Immature natural killer cell (primary cell): ENCODE measurements at regions not wholly inside any gene's neighbourhood (a gene's known extent, or its start where the extent isn't known, plus 50 kb on each side); places are given as distances from the start of the nearest gene placed in this dataset.
A peak's percentile ranks its signal among the peaks of the same experiment; 100 is the strongest.

Experiments used
- DNase-seq, 3 donors: peaks; one replicate each; pipeline ENCODE4 v3.0.0; 2022; ENCODE audit warnings: mixed read lengths in 1 of 3
- H3K27ac Mint-ChIP-seq, 6 donors: one replicate each; pipeline ENCODE4 v1.8.0; 2020; ENCODE audit warnings: mixed read lengths in 6 of 6, mild to moderate bottlenecking in 5 of 6, inconsistent platforms in 4 of 6, moderate library complexity in 3 of 6
- H3K27me3 Mint-ChIP-seq, 3 donors: one replicate each; pipeline ENCODE4 v1.8.0; 2020 to 2021; ENCODE audit warnings: low read depth in 3 of 3, mild to moderate bottlenecking in 3 of 3, mixed read lengths in 3 of 3, moderate library complexity in 3 of 3, inconsistent platforms in 1 of 3
- H3K36me3 Mint-ChIP-seq, 3 donors: one replicate each; pipeline ENCODE4 v1.8.0; 2020; ENCODE audit warnings: mixed read lengths in 3 of 3, inconsistent platforms in 2 of 3, mild to moderate bottlenecking in 2 of 3
- H3K4me1 Mint-ChIP-seq, 2 donors: one replicate each; pipeline ENCODE4 v1.8.0; 2020; ENCODE audit warnings: inconsistent platforms in 2 of 2, mild to moderate bottlenecking in 2 of 2, mixed read lengths in 2 of 2, moderate library complexity in 1 of 2
- H3K4me3 Mint-ChIP-seq, 5 donors: one replicate each; pipeline ENCODE4 v1.8.0; 2020; ENCODE audit warnings: mild to moderate bottlenecking in 5 of 5, mixed read lengths in 5 of 5, inconsistent platforms in 3 of 5, moderate library complexity in 3 of 5
- H3K9me3 Mint-ChIP-seq, 6 donors: one replicate each; pipeline ENCODE4 v1.8.0; 2020; ENCODE audit warnings: mild to moderate bottlenecking in 6 of 6, mixed read lengths in 6 of 6, inconsistent platforms in 4 of 6, moderate library complexity in 3 of 6

- Mint-ChIP-seq H3K36me3 (peaks cover 1 to 5% (median 2%) of the 10 kb centered on the region in 3 donors), H3K27me3 (peaks cover 0 to 2% (median 0%) of the 10 kb centered on the region in 3 donors), H3K4me1 (no peaks in the 10 kb centered on the region), H3K27ac (no peak overlapping the region), H3K4me3 (no peak overlapping the region), H3K9me3 (peaks cover 0 to 12% (median 6%) of the 10 kb centered on the region in 6 donors)
- no peak for DNase-seq
Observed at GRCh38 chr9:99677281-99677680, 144.4 kb upstream of the NR4A3 start.

DNA sequence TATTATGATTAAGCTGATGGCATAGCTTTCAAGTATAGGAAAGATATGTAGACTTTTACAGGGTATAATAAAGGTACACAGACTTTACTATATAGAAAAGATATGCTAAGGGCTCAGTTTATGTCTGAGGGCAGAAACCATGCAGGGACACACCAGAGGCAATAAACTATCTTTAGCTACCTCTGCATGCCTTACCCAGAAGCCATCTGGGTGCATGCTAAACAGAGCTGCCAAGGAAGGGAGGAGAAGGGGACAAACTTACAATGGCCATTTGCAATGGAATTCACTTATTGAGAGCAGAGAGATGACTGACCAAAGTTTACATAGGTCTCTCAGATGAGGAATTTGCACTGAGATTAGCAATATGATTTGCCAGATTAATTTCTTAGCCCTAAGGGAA, 143.1 kb upstream of the NR4A3 start:
- H3K27ac Mint-ChIP-seq: no peak overlapping the region
- H3K36me3 Mint-ChIP-seq: peaks cover 5 to 9% (median 7%) of the 10 kb centered on the region in 3 donors
- peaks cover 0 to 2% (median 0%) of the 10 kb centered on the region in 3 donors for H3K27me3 Mint-ChIP-seq
- H3K4me3 Mint-ChIP-seq: no peak overlapping the region
- DNase-seq: no peak
- no peaks in the 10 kb centered on the region for H3K4me1 Mint-ChIP-seq
- peaks cover 0 to 16% (median 6%) of the 10 kb centered on the region in 6 donors for H3K9me3 Mint-ChIP-seq

GRCh38 chr9:99680191-99680590, 141.5 kb upstream of the NR4A3 start:
- H3K36me3 Mint-ChIP-seq: peaks cover 5 to 7% (median 6%) of the 10 kb centered on the region in 3 donors

DNA sequence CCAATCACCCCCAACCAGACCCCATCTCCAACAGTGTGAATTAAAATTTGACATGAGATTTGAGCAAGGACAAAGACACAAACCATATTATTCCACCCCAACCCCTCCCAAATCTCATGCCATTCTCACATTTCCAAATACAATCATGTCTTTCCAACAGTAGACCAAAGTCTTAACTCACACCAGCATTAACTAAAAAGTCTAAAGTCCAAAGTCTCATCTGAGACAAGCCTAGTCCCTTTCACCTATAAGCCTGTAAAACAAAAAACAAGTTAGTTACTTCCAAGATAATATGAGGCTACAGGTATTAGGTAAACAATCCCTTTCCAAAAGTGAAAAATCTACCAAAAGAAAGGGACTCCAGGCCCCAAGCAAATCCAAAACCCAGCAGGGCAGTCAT, 140.6 kb upstream of the NR4A3 start:
- peaks cover 5 to 7% (median 6%) of the 10 kb centered on the region in 3 donors for H3K36me3 Mint-ChIP-seq
- H3K4me1 Mint-ChIP-seq: no peaks in the 10 kb centered on the region
- H3K27me3 Mint-ChIP-seq: peaks cover 0 to 2% (median under 1%) of the 10 kb centered on the region in 3 donors

More at GRCh38 chr9:99680191-99680590, 141.5 kb upstream of the NR4A3 start:
- Mint-ChIP-seq H3K9me3 (peaks cover 0 to 16% (median 4%) of the 10 kb centered on the region in 6 donors), H3K27ac (no peak overlapping the region), H3K4me1 (no peaks in the 10 kb centered on the region), H3K4me3 (no peak overlapping the region), H3K27me3 (peaks cover 0 to 2% (median 0%) of the 10 kb centered on the region in 3 donors)
- DNase-seq: no peak

DNA sequence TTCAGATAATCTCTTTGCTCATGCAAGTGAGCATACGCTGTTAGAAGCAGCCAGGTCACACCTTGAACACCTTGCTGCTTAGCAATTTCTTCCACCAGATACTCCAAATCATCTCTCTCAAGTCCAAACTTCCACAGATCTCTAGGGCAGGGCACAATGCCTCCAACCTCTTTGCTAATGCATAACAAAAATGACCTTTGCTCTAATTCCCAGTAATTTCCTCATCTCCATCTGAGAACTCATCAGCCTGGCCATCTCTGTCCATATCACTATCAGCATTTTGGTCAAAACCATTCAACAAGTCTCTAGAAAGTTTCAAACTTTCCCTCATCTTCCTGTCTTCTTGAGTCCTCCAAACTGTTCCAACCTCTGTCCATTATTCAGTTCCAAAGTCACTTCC, 139.3 kb upstream of the NR4A3 start:
- Mint-ChIP-seq H3K27me3 (peaks cover 0 to 7% (median 3%) of the 10 kb centered on the region in 3 donors), H3K9me3 (peaks cover 0 to 6% (median under 1%) of the 10 kb centered on the region in 6 donors), H3K27ac (no peak overlapping the region), H3K36me3 (peaks cover 5 to 7% (median 6%) of the 10 kb centered on the region in 3 donors), H3K4me3 (no peak overlapping the region), H3K4me1 (no peaks in the 10 kb centered on the region)
- no peak for DNase-seq

More for the DNA sequence above, 140.6 kb upstream of the NR4A3 start:
- Mint-ChIP-seq H3K4me3 (no peak overlapping the region), H3K27ac (no peak overlapping the region), H3K9me3 (peaks cover 0 to 10% (median 2%) of the 10 kb centered on the region in 6 donors)
- DNase-seq: no peak

DNA sequence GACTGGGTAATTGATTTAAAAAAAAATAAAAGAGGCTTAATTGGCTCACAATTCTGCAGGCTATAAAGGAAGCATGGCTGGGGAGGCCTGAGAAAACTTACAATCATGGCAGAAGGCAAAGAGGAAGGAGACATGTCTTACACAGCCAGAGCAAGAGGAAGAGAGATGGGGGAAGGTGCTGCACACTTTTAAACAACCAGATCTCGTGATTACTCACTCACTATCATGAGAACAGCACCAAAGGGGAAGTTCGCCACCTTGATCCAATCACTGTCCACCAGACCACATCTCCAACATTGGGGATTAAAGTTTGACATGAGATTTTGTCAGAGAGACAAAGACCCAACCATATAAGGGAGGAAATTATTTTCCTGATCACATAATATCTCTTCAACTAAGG, 138.8 kb upstream of the NR4A3 start:
- Mint-ChIP-seq H3K4me1 (no peaks in the 10 kb centered on the region), H3K9me3 (peaks cover 0 to 6% (median under 1%) of the 10 kb centered on the region in 6 donors), H3K36me3 (peaks cover 5 to 7% (median 6%) of the 10 kb centered on the region in 3 donors), H3K4me3 (no peak overlapping the region), H3K27ac (no peak overlapping the region), H3K27me3 (peaks cover 0 to 7% (median 3%) of the 10 kb centered on the region in 3 donors)
- DNase-seq: no peak

DNA sequence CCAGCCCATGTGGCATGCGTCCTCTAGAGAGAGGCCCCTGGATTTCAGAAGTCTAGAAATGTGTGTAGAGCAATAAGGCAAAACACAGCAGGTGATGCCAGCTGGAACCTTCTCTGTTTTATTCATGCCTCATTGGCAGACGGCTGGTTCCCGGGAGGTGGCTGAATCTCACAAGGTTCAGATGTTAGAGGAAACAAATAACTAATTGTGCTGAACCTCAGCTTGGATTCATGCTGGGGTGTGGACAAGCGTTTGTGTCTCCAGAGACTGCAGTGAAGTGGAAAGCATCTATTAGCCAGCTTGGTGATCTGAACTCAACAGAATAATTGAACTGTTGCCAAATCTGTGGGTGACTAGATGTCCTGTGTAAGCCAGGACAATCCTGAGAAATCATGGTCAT, 131.1 kb upstream of the NR4A3 start:
- Mint-ChIP-seq H3K9me3 (no peaks in the 10 kb centered on the region), H3K36me3 (no peaks in the 10 kb centered on the region), H3K27me3 (peaks cover 0 to 18% (median 3%) of the 10 kb centered on the region in 3 donors), H3K27ac (no peak overlapping the region), H3K4me3 (no peak overlapping the region), H3K4me1 (no peaks in the 10 kb centered on the region)
- DNase-seq: no peak

DNA sequence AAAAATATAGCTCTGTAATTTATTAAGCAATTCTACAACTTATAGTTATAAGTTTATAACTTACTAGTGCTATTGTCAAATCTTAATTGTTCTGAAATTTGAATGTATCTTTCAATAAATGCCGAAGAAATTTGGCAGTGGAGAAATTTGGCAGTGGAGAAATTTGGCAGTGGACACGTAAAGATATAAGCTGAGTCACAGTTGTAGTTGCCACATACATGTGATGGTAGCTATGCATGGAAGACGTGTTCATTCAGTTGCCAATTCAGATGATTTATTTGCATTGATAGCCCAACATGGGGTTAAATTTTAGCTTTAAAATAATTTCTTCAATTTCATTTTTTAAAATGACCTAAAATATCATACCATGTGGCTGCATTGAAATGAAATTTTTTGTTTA, 127.8 kb upstream of the NR4A3 start:
- Mint-ChIP-seq H3K27me3 (peaks cover 0 to 7% (median 0%) of the 10 kb centered on the region in 3 donors), H3K36me3 (no peaks in the 10 kb centered on the region), H3K9me3 (no peaks in the 10 kb centered on the region), H3K4me3 (no peak overlapping the region), H3K4me1 (no peaks in the 10 kb centered on the region), H3K27ac (no peak overlapping the region)
- no peak for DNase-seq

DNA sequence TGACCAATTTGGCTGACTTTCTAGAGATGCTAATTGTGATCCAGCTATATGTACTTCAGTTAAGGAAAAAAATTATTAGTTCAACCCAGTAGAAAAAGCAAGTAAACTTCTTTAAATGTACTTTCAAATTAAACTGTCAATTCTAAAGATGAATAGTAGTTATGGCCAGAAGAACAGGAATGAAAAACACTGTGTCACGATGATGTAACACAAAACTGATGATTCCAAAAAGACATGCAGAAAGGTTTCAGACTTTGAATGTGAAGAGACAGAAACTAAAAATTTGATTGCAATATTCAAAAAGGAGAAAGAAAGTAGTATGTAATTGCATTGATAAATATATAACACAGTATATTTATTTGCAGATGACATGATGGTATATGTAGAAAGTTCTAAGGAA, 127.3 kb upstream of the NR4A3 start:
- DNase-seq: no peak
- Mint-ChIP-seq H3K27ac (no peak overlapping the region), H3K36me3 (no peaks in the 10 kb centered on the region), H3K4me1 (no peaks in the 10 kb centered on the region), H3K27me3 (peaks cover 0 to 7% (median 0%) of the 10 kb centered on the region in 3 donors), H3K9me3 (no peaks in the 10 kb centered on the region), H3K4me3 (no peak overlapping the region)

DNA sequence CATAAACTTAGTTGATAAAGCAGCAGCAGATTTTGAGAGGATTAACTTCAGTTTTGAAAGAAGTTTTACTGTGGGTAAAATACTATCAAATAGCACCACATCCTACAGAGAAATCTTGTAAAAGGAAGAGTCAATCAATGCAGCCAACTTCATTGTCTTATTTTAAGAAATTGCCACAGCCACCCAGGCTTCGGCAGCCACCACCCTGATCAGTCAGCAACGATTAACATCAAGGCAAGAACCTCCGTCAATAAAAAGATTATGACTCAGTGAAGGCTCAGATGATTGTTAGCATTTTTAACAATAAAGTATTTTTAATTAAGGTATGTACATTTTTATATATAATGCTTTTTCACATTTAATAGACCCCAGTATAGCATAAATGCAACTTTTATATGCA, 122.3 kb upstream of the NR4A3 start:
- Mint-ChIP-seq H3K27ac (no peak overlapping the region), H3K4me3 (no peak overlapping the region), H3K36me3 (no peaks in the 10 kb centered on the region), H3K27me3 (peaks cover 2 to 4% (median 3%) of the 10 kb centered on the region in 3 donors), H3K9me3 (no peaks in the 10 kb centered on the region), H3K4me1 (no peaks in the 10 kb centered on the region)
- no peak for DNase-seq

GRCh38 chr9:99712214-99712613, 109.5 kb upstream of the NR4A3 start:
- peaks cover 0 to 4% (median 0%) of the 10 kb centered on the region in 3 donors for H3K36me3 Mint-ChIP-seq
- H3K4me3 Mint-ChIP-seq: no peak overlapping the region
- H3K4me1 Mint-ChIP-seq: no peaks in the 10 kb centered on the region
- DNase-seq: no peak
- H3K9me3 Mint-ChIP-seq: peaks cover 0 to 2% (median 0%) of the 10 kb centered on the region in 6 donors
- H3K27ac Mint-ChIP-seq: no peak overlapping the region
- peaks cover 0 to 1% (median 0%) of the 10 kb centered on the region in 3 donors for H3K27me3 Mint-ChIP-seq

DNA sequence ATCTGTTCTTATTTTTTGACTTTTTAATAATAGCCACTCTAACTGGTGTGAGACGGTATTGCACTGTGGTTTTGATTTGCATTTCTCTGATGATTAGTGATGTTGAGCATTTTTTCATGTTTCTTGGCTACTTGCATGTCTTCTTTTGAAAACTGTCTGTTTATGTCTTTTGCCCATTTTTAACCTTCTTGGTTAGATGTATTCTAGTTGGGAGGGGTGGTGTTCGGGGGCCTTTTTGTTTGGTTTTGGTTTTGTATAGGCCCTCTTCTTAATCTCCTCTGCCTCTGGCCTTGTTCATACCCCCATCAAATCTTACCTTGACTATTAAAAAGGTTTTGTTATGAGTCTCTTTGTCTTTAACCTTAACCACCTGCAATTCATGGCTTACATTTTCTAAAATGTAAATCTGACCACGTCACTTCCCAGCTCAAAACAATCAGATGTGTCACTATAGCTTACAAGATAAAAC, 107.8 kb upstream of the NR4A3 start:
- Mint-ChIP-seq H3K4me1 (no peaks in the 10 kb centered on the region), H3K27me3 (peaks cover 0 to 1% (median 0%) of the 10 kb centered on the region in 3 donors), H3K27ac (no peak overlapping the region), H3K9me3 (peaks cover 0 to 2% (median 0%) of the 10 kb centered on the region in 6 donors), H3K4me3 (no peak overlapping the region), H3K36me3 (peaks cover 0 to 4% (median 0%) of the 10 kb centered on the region in 3 donors)
- no peak for DNase-seq

GRCh38 chr9:99718631-99719030, 103.1 kb upstream of the NR4A3 start:
- no peak for DNase-seq
- Mint-ChIP-seq H3K4me3 (no peak overlapping the region), H3K9me3 (no peaks in the 10 kb centered on the region), H3K4me1 (peaks cover 37 to 41% of the 10 kb centered on the region in 2 donors), H3K27me3 (no peaks in the 10 kb centered on the region), H3K36me3 (no peaks in the 10 kb centered on the region), H3K27ac (peak overlapping the region in 2 of 6 donors; percentile 60 to 62)

GRCh38 chr9:99720455-99721050, 101.1 kb upstream of the NR4A3 start:
- Mint-ChIP-seq H3K4me3 (peak overlapping the region; percentile 77 to 90 (median 83)), H3K27me3 (no peaks in the 10 kb centered on the region), H3K9me3 (no peaks in the 10 kb centered on the region), H3K36me3 (no peaks in the 10 kb centered on the region), H3K27ac (peak overlapping the region; percentile 86 to 96 (median 94)), H3K4me1 (peaks cover 37 to 41% of the 10 kb centered on the region in 2 donors)
- peak; percentile 21 to 32 (median 31) for DNase-seq
